H1 (cell line): ENCODE measurements at regions not wholly inside any gene's neighbourhood (a gene's known extent, or its start where the extent isn't known, plus 50 kb on each side); places are given as distances from the start of the nearest gene placed in this dataset.

ENCODE experiments used
- ASH2L ChIP-seq: fragments of 200-600, 300-600 bp; sonication (generic); IDR thresholded peaks from one replicate; pipeline ENCODE4 v1.7.1; 2017; ENCODE audit warnings: low read length
- CHD7 ChIP-seq: fragments of 300-600 bp; sonication (generic); IDR thresholded peaks from 2 replicates; pipeline ENCODE4 v1.7.1; 2012; ENCODE audit warnings: low read length, moderate library complexity, mild to moderate bottlenecking, inconsistent platforms; ENCODE audit not compliant: insufficient replicate concordance
- CREB1 ChIP-seq: IDR thresholded peaks from 2 replicates; pipeline ENCODE4 v1.6.1; 2012; ENCODE audit warnings: inconsistent platforms
- CTBP2 ChIP-seq: IDR thresholded peaks from 2 replicates; pipeline ENCODE4 v1.7.0; 2011; ENCODE audit warnings: borderline replicate concordance, mild to moderate bottlenecking, moderate library complexity, mixed read lengths, low read length; ENCODE audit not compliant: insufficient read depth, insufficient read length
- EGR1 ChIP-seq: IDR thresholded peaks from 2 replicates; pipeline ENCODE4 v1.6.1; 2011; ENCODE audit warnings: low read depth, low read length, borderline replicate concordance
- EZH2 ChIP-seq: fragments of 200-600 bp; sonication (generic); IDR thresholded peaks from 2 replicates; pipeline ENCODE4 v1.7.1; 2012; ENCODE audit warnings: low read depth, mild to moderate bottlenecking, moderate library complexity, low read length, inconsistent platforms; ENCODE audit not compliant: severe bottlenecking
- FOSL1 ChIP-seq: IDR thresholded peaks from 2 replicates; pipeline ENCODE4 v1.6.1; 2011; ENCODE audit warnings: mild to moderate bottlenecking, low read depth, low read length, moderate library complexity; ENCODE audit not compliant: insufficient read depth
- GTF2F1 ChIP-seq: IDR thresholded peaks from 2 replicates; pipeline ENCODE4 v1.6.1; 2012; ENCODE audit warnings: low read depth, low read length, improper control_type of control experiment, borderline replicate concordance
- NRF1 ChIP-seq: IDR thresholded peaks from 2 replicates; pipeline ENCODE4 v1.6.1; 2011; ENCODE audit warnings: mild to moderate bottlenecking, low read depth, low read length, improper control_type of control experiment
- TF ChIP-seq, protein P1 (sequence below): IDR thresholded peaks from 2 replicates; pipeline ENCODE4 v1.6.1; 2012; ENCODE audit warnings: inconsistent platforms

GRCh38 chr10:64731016-64731415, 1209.8 kb downstream of the REEP3 start (continued):
- no peak for TF ChIP-seq CHD7
- no peak for TF ChIP-seq NRF1
- TF ChIP-seq, protein P1, sequence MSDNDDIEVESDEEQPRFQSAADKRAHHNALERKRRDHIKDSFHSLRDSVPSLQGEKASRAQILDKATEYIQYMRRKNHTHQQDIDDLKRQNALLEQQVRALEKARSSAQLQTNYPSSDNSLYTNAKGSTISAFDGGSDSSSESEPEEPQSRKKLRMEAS: no peak
- TF ChIP-seq CREB1: no peak
- no peak for TF ChIP-seq FOSL1
- no peak for TF ChIP-seq CTBP2
- no peak for TF ChIP-seq EGR1
- no peak for TF ChIP-seq GTF2F1
- no peak for TF ChIP-seq ASH2L
- no peak for TF ChIP-seq EZH2
